Naive thymus-derived CD4-positive, alpha-beta T cell (primary cell): ENCODE measurements at regions not wholly inside any gene's neighbourhood (a gene's known extent, or its start where the extent isn't known, plus 50 kb on each side); places are given as distances from the start of the nearest gene placed in this dataset.
A peak's percentile ranks its signal among the peaks of the same experiment; 100 is the strongest.
"Not testable (repeated sequence)": the region's sequence is repeated elsewhere in the genome, so short reads cannot be mapped to it uniquely, and the experiment has no call there.

Experiments
- ATAC-seq: fragments of 150-1000 bp; cut with Tn5 transposase; 2 replicates; pipeline ENCODE4 v1.10.0; 2021; ENCODE audit warnings: mild to moderate bottlenecking, moderate library complexity
- CTCF ChIA-PET: fragments of 350-600 bp; sonication (Branson Sonifier 250); formaldehyde crosslinking; loops from one replicate; lab custom pipeline; 2021; ENCODE audit warnings: antibody characterized with exemption; lab: Charles Lee
- POLR2A ChIA-PET: fragments of 350-600 bp; sonication (Branson Sonifier 250); formaldehyde crosslinking; loops from one replicate; lab custom pipeline; 2021; ENCODE audit warnings: antibody characterized with exemption, inconsistent platforms; lab: Charles Lee
- DNase-seq, 9 donors: peaks; one replicate each; pipeline versions ENCODE4 v3.0.0 to v3.0.0-alpha.2; 2020 to 2022; ENCODE audit warnings: mixed read lengths in 1 of 9
- H3K27ac ChIP-seq: one replicate; pipeline ENCODE4 v1.7.0; 2013; ENCODE audit warnings: mild to moderate bottlenecking, low read depth, low read length, moderate library complexity
- H3K27me3 ChIP-seq, 2 donors: one replicate each; pipeline ENCODE4 v1.7.0; 2013; ENCODE audit warnings: low read length in 2 of 2, mild to moderate bottlenecking in 2 of 2, moderate library complexity in 2 of 2; ENCODE audit not compliant: control insufficient read depth in 2 of 2, insufficient read depth in 2 of 2
- H3K36me3 ChIP-seq, 3 experiments: 1 replicate in 2 of 3; 2 replicates in 1 of 3; pipeline ENCODE4 v1.7.0; 2013; ENCODE audit warnings: low read length in 3 of 3, mild to moderate bottlenecking in 3 of 3, moderate library complexity in 1 of 3; ENCODE audit not compliant: insufficient read depth in 3 of 3, control insufficient read depth in 2 of 3
- H3K4me1 ChIP-seq, 2 donors: one replicate each; pipeline ENCODE4 v1.7.0; 2013; ENCODE audit warnings: low read length in 2 of 2, mild to moderate bottlenecking in 2 of 2, moderate library complexity in 1 of 2; ENCODE audit not compliant: control insufficient read depth in 2 of 2, insufficient read depth in 2 of 2
- H3K4me3 ChIP-seq: 2 replicates; pipeline ENCODE4 v1.7.0; 2013; ENCODE audit warnings: mild to moderate bottlenecking, low read length
- H3K9me3 ChIP-seq, 3 experiments: 1 replicate in 2 of 3; 2 replicates in 1 of 3; pipeline ENCODE4 v1.7.0; 2013; ENCODE audit warnings: low read length in 3 of 3; ENCODE audit not compliant: control insufficient read depth in 2 of 3
- H3K27ac Mint-ChIP-seq, 9 donors: one replicate each; pipeline ENCODE4 v1.8.0; 2020 to 2022; ENCODE audit warnings: mixed read lengths in 9 of 9, mild to moderate bottlenecking in 8 of 9, moderate library complexity in 5 of 9, inconsistent platforms in 2 of 9
- H3K27me3 Mint-ChIP-seq, 5 donors: one replicate each; pipeline ENCODE4 v1.8.0; 2021 to 2022; ENCODE audit warnings: mixed read lengths in 5 of 5, mild to moderate bottlenecking in 1 of 5
- H3K36me3 Mint-ChIP-seq, 5 donors: one replicate each; pipeline ENCODE4 v1.8.0; 2020 to 2022; ENCODE audit warnings: mixed read lengths in 5 of 5, mild to moderate bottlenecking in 3 of 5, inconsistent platforms in 1 of 5
- H3K4me1 Mint-ChIP-seq, 7 donors: one replicate each; pipeline ENCODE4 v1.8.0; 2020 to 2022; ENCODE audit warnings: mixed read lengths in 7 of 7, mild to moderate bottlenecking in 3 of 7, inconsistent platforms in 1 of 7
- H3K4me3 Mint-ChIP-seq, 10 donors: one replicate each; pipeline ENCODE4 v1.8.0; 2020 to 2022; ENCODE audit warnings: mild to moderate bottlenecking in 10 of 10, mixed read lengths in 10 of 10, moderate library complexity in 6 of 10, inconsistent platforms in 2 of 10
- H3K9me3 Mint-ChIP-seq, 11 donors: one replicate each; pipeline ENCODE4 v1.8.0; 2020 to 2022; ENCODE audit warnings: mixed read lengths in 11 of 11, mild to moderate bottlenecking in 4 of 11, inconsistent platforms in 1 of 11, moderate library complexity in 1 of 11
- intact Hi-C, 2 donors: fragments of 100-400 bp; cut with micrococcal nuclease; formaldehyde crosslinking; loops; one replicate each; pipeline ENCODE4 v1.15.1; 2023

DNA sequence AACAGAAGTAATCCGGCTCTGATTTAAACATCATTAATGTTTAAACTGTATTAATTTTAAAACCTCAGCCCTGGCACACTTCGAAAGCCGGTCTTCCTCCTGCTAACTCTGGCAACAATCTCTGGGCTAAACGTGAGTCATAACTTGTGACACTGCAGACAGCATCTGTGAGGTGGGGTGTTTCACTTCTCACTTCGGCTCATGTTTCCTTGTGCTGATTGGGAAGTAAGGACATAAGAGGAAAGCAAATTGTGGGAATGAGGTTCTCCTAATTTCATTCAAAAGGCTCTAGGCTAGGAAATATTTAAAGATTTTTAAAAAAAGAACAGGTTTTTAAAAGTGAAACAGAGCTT lies 139.9 kb upstream of the USP9X start:
- no peaks in the 10 kb centered on the region for H3K4me1 ChIP-seq
- intact Hi-C loops: no loop called here
- Mint-ChIP-seq H3K27ac (no peak overlapping the region), H3K4me1 (peaks cover 0 to 3% (median 0%) of the 10 kb centered on the region in 7 donors), H3K4me3 (no peak overlapping the region), H3K36me3 (peaks cover 0 to 4% (median 0%) of the 10 kb centered on the region in 5 donors), H3K27me3 (no peaks in the 10 kb centered on the region), H3K9me3 (peaks cover 0 to 8% (median 0%) of the 10 kb centered on the region in 11 donors)
- H3K27me3 ChIP-seq: no peaks in the 10 kb centered on the region
- no peaks in the 10 kb centered on the region for H3K9me3 ChIP-seq
- POLR2A ChIA-PET: no interaction called here
- no peaks in the 10 kb centered on the region for H3K36me3 ChIP-seq
- no peak overlapping the region for H3K27ac ChIP-seq
- ATAC-seq: peak; percentile 48
- H3K4me3 ChIP-seq: no peak overlapping the region
- no peak for DNase-seq
- CTCF ChIA-PET: no interaction called here

DNA sequence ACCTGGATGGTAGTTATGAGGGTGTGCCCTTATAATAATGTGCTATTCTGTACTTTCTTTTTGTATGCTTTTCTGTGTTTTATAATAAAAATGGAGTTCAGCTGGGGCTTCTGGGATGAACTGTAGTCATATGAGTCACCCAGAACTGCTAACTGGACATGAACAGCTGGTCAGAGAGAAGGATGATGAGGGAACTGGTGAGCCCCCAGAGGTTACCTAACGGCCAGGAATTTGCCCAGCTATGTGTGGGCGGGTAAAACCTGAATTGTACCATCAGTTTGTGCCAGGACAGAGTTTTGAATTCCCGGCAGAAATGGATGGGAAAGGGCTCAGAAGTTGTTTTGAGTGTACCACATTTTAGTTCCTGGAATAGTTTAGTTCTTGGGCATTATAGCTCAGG lies 138.0 kb upstream of the USP9X start:
- no peak overlapping the region for H3K4me3 ChIP-seq
- POLR2A ChIA-PET: no interaction called here
- no peak for DNase-seq
- intact Hi-C loops: no loop called here
- H3K27ac ChIP-seq: no peak overlapping the region
- peaks cover 0 to 8% (median 2%) of the 10 kb centered on the region in 11 donors for H3K9me3 Mint-ChIP-seq
- ATAC-seq: no peak
- H3K27me3 ChIP-seq: no peaks in the 10 kb centered on the region
- H3K36me3 ChIP-seq: no peaks in the 10 kb centered on the region
- peaks cover 0 to 4% (median 0%) of the 10 kb centered on the region in 5 donors for H3K36me3 Mint-ChIP-seq
- H3K4me1 ChIP-seq: no peaks in the 10 kb centered on the region
- peaks cover 2 to 11% (median 6%) of the 10 kb centered on the region in 7 donors for H3K4me1 Mint-ChIP-seq
- H3K9me3 ChIP-seq: no peaks in the 10 kb centered on the region
- no peak overlapping the region for H3K27ac Mint-ChIP-seq
- CTCF ChIA-PET: interaction anchor here (0.6 kb wide), 1 partner anchor 81 kb away, joined by 5 read pairs; no protein-coding TSS in a partner anchor
- no peaks in the 10 kb centered on the region for H3K27me3 Mint-ChIP-seq
- no peak overlapping the region for H3K4me3 Mint-ChIP-seq

DNA sequence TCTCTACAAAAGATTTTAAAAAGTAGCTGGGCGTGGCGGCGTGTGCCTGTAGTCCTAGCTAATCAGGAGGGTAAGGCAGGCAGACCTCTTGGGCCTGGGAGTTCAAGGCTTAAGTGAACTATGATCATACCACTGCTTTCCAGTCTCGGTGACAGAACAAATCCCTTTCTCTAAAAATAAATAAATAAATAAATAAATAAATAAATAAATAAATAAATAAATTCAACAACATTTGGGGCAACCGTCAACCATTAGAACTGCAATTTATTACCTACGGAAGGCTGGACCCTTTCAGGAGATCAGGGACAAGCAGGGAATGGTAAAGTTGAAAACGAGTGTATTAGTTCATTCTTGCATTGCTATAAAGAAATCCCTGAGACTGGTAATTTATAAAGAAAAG lies 136.2 kb upstream of the USP9X start:
- ChIA-PET CTCF (no interaction called here), POLR2A (no interaction called here)
- Histone ChIP-seq H3K27me3 (no peaks in the 10 kb centered on the region), H3K9me3 (no peaks in the 10 kb centered on the region), H3K27ac (no peak overlapping the region), H3K4me3 (no peak overlapping the region), H3K4me1 (peaks cover 0 to 7% of the 10 kb centered on the region in 2 donors), H3K36me3 (no peaks in the 10 kb centered on the region)
- ATAC-seq: no peak
- H3K36me3 Mint-ChIP-seq: peaks cover 0 to 4% (median 0%) of the 10 kb centered on the region in 5 donors
- no peaks in the 10 kb centered on the region for H3K27me3 Mint-ChIP-seq
- intact Hi-C loops: no loop called here
- peaks cover 2 to 19% (median 13%) of the 10 kb centered on the region in 7 donors for H3K4me1 Mint-ChIP-seq
- H3K27ac Mint-ChIP-seq: peak overlapping the region in 1 of 9 donors; percentile 62
- no peak for DNase-seq
- H3K4me3 Mint-ChIP-seq: no peak overlapping the region
- H3K9me3 Mint-ChIP-seq: peaks cover 0 to 8% (median 1%) of the 10 kb centered on the region in 11 donors

DNA sequence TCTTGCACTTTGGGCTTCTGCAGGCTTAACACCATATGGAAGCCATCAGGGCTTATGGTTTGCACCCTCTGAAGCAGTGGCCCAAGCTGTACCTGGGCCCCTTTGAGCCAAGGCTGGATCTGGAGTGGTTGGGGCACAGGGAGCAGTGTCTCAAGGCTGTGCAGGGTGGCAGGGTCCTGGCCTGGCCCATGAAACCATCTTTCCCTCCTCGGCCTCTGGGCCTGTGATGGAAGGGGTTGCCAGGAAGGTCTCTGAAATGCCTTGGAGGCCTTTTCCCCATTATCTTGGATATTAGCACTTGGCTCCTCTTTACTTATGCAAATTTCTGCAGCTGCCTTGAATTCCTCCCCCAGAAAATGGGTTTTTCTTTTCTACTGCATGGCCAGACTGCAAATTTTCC lies 134.7 kb upstream of the USP9X start:
- Mint-ChIP-seq H3K36me3 (peaks cover 0 to 4% (median 0%) of the 10 kb centered on the region in 5 donors), H3K9me3 (peaks cover 0 to 8% (median 1%) of the 10 kb centered on the region in 11 donors), H3K27me3 (no peaks in the 10 kb centered on the region), H3K27ac (no peak overlapping the region), H3K4me1 (peaks cover 2 to 19% (median 12%) of the 10 kb centered on the region in 7 donors), H3K4me3 (no peak overlapping the region)
- POLR2A ChIA-PET: no interaction called here
- ATAC-seq: no peak
- peaks cover 0 to 7% of the 10 kb centered on the region in 2 donors for H3K4me1 ChIP-seq
- no peak for DNase-seq
- H3K27me3 ChIP-seq: no peaks in the 10 kb centered on the region
- H3K9me3 ChIP-seq: no peaks in the 10 kb centered on the region
- intact Hi-C loops: loop anchor here in 1 of 2 donors (10.0 kb wide), 2 partner anchors 134 to 164 kb away; partner anchors contain the start of gene USP9X
- H3K27ac ChIP-seq: no peak overlapping the region
- no peaks in the 10 kb centered on the region for H3K36me3 ChIP-seq
- CTCF ChIA-PET: no interaction called here
- no peak overlapping the region for H3K4me3 ChIP-seq

DNA sequence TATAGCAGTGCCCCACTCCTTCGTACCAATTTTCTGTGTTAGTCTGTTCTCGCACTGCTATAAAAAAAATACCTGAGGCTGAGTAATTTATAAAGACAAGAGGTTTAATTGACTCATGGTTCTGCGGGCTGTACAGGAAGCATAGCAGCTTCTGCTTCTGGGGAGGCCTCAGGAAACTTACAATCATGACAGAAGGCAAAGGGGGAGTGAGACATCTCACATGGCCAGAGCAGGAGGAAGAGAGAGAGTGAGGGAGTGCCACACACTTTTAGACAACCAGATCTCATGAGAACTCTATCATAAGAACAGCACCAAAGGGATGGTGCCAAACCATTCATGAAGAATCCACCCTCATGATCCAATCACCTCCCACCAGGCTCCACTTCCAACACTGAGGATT lies 133.8 kb upstream of the USP9X start:
- H3K27ac Mint-ChIP-seq: peak overlapping the region in 2 of 9 donors; percentile 26 to 49
- intact Hi-C loops: loop anchor here in 1 of 2 donors (10.0 kb wide), 2 partner anchors 133 to 163 kb away; partner anchors contain the start of gene USP9X
- not testable (repeated sequence) for H3K36me3 Mint-ChIP-seq

DNA sequence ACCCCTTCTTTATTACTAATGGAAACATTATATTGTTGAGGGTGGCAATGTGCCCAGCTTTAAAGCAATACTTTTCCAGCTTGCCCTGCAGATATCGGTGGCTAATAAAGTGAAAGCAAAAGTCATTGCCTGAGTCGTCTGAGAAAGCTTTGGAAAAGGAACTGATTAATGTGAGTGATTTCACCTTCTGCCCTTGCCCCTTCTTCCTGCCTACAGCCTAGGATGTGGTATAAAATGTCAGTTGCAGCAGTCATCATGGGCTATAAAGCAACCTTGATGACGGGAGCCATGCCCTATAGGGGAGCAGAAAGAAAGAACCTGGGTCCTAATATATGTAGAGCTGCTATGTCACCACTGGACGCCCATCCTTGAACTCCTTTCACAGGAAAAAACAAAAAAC lies 132.4 kb upstream of the USP9X start:
- POLR2A ChIA-PET: no interaction called here
- no peak overlapping the region for H3K27ac ChIP-seq

More for the DNA sequence above, 133.8 kb upstream of the USP9X start:
- peak overlapping the region in 1 of 10 donors; percentile 57 for H3K4me3 Mint-ChIP-seq
- ATAC-seq, H3K27me3 ChIP-seq, DNase-seq, H3K9me3 Mint-ChIP-seq, H3K36me3 ChIP-seq, CTCF ChIA-PET, H3K27me3 Mint-ChIP-seq, H3K4me3 ChIP-seq, H3K4me1 ChIP-seq, POLR2A ChIA-PET, H3K27ac ChIP-seq, H3K9me3 ChIP-seq: not testable (repeated sequence)
- H3K4me1 Mint-ChIP-seq: peaks cover 2 to 19% (median 12%) of the 10 kb centered on the region in 7 donors

DNA sequence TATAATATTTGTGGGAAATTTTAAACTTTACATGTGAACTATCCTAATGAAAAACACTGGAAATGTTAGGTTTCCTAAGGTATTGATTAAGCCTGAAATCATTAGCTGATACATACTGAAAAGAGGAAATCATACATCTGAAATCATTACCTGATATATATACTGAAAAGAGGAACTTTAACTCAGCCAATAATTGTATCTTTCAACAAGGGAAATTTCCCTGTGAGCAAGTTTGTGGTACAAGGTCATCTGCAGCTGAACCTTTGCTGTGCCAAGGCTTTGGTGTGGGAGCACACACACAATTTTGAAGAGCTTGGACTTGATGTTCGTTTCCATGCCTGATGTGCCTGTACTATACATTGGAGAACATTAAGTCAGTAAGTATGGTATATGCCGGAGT lies 131.9 kb upstream of the USP9X start:
- Mint-ChIP-seq H3K27ac (peak overlapping the region in 2 of 9 donors; percentile 55 to 60), H3K4me1 (peaks cover 2 to 19% (median 12%) of the 10 kb centered on the region in 7 donors), H3K36me3 (peaks cover 0 to 4% (median 0%) of the 10 kb centered on the region in 5 donors), H3K27me3 (no peaks in the 10 kb centered on the region), H3K9me3 (peaks cover 0 to 4% (median 1%) of the 10 kb centered on the region in 11 donors), H3K4me3 (peak overlapping the region in 6 of 10 donors; percentile 66 to 77 (median 68))
- ChIA-PET CTCF (no interaction called here), POLR2A (interaction anchor here (0.6 kb wide), 1 partner anchor 125 kb away, joined by 4 read pairs; no protein-coding TSS in a partner anchor)
- intact Hi-C loops: loop anchor here in 1 of 2 donors (10.0 kb wide), 2 partner anchors 131 to 161 kb away; partner anchors contain the start of gene USP9X
- Histone ChIP-seq H3K27me3 (no peaks in the 10 kb centered on the region), H3K4me3 (no peak overlapping the region), H3K36me3 (no peaks in the 10 kb centered on the region), H3K4me1 (peaks cover 0 to 7% of the 10 kb centered on the region in 2 donors), H3K27ac (no peak overlapping the region), H3K9me3 (no peaks in the 10 kb centered on the region)
- DNase-seq: no peak
- ATAC-seq: no peak

More for the DNA sequence above, 132.4 kb upstream of the USP9X start:
- H3K4me3 Mint-ChIP-seq: peak overlapping the region; percentile 45 to 77 (median 66)
- peaks cover 0 to 4% (median 0%) of the 10 kb centered on the region in 5 donors for H3K36me3 Mint-ChIP-seq
- DNase-seq (peak in 6 of 9 donors; percentile 1 to 30 (median 24)), ATAC-seq (peak; percentile 55)
- intact Hi-C loops: loop anchor here in 1 of 2 donors (10.0 kb wide), 2 partner anchors 132 to 162 kb away; partner anchors contain the start of gene USP9X
- peak overlapping the region in 8 of 9 donors; percentile 34 to 59 (median 52) for H3K27ac Mint-ChIP-seq
- no peak overlapping the region for H3K4me3 ChIP-seq
- no peaks in the 10 kb centered on the region for H3K27me3 ChIP-seq
- peaks cover 0 to 8% (median 1%) of the 10 kb centered on the region in 11 donors for H3K9me3 Mint-ChIP-seq
- no peaks in the 10 kb centered on the region for H3K9me3 ChIP-seq
- H3K4me1 Mint-ChIP-seq: peaks cover 2 to 19% (median 12%) of the 10 kb centered on the region in 7 donors
- no peaks in the 10 kb centered on the region for H3K27me3 Mint-ChIP-seq
- H3K4me1 ChIP-seq: peaks cover 0 to 7% of the 10 kb centered on the region in 2 donors
- H3K36me3 ChIP-seq: no peaks in the 10 kb centered on the region
- CTCF ChIA-PET: no interaction called here
